ENCODE measurements at regions not wholly inside any gene's neighbourhood (a gene's known extent, or its start where the extent isn't known, plus 50 kb on each side); places are given as distances from the start of the nearest gene placed in this dataset.
"Not testable (repeated sequence)": the region's sequence is repeated elsewhere in the genome, so short reads cannot be mapped to it uniquely, and the experiment has no call there.

- no peak for DNase-seq
Measured at GRCh38 chr6:3545156-3545555, 88.3 kb upstream of the SLC22A23 start.

GRCh38 chr6:3542032-3542640, 85.3 kb upstream of the SLC22A23 start:
- DNase-seq: no peak

GRCh38 chr6:3541006-3541585, 84.2 kb upstream of the SLC22A23 start:
- DNase-seq: no peak

GRCh38 chr6:3540253-3540820, 83.5 kb upstream of the SLC22A23 start:
- DNase-seq: no peak

GRCh38 chr6:3538536-3538935, 81.7 kb upstream of the SLC22A23 start:
- no peak for DNase-seq

GRCh38 chr6:3536901-3537300, 80.1 kb upstream of the SLC22A23 start:
- no peak for DNase-seq

- DNase-seq: no peak
Measured at GRCh38 chr6:3535776-3536435, 79.1 kb upstream of the SLC22A23 start.

- DNase-seq: no peak
Measured at GRCh38 chr6:3535033-3535775, 78.4 kb upstream of the SLC22A23 start.

- no peak for DNase-seq
Measured at GRCh38 chr6:3534599-3534998, 77.7 kb upstream of the SLC22A23 start.

- no peak for DNase-seq
Measured at GRCh38 chr6:3533981-3534380, 77.1 kb upstream of the SLC22A23 start.

GRCh38 chr6:3532296-3532916, 75.6 kb upstream of the SLC22A23 start:
- no peak for DNase-seq

- DNase-seq: no peak
Measured at GRCh38 chr6:3531481-3531880, 74.6 kb upstream of the SLC22A23 start.

- DNase-seq: no peak
Measured at GRCh38 chr6:3530515-3530914, 73.7 kb upstream of the SLC22A23 start.

GRCh38 chr6:3529721-3530120, 72.9 kb upstream of the SLC22A23 start:
- DNase-seq: no peak

GRCh38 chr6:3529232-3529631, 72.4 kb upstream of the SLC22A23 start:
- no peak for DNase-seq

- DNase-seq: not testable (repeated sequence)
Measured at GRCh38 chr6:3528081-3528671, 71.3 kb upstream of the SLC22A23 start.

- no peak for DNase-seq
Measured at GRCh38 chr6:3527651-3527977, 70.8 kb upstream of the SLC22A23 start.

GRCh38 chr6:3526962-3527650, 70.3 kb upstream of the SLC22A23 start:
- no peak for DNase-seq

GRCh38 chr6:3525915-3526314, 69.1 kb upstream of the SLC22A23 start:
- no peak for DNase-seq

- no peak for DNase-seq
Measured at GRCh38 chr6:3524456-3524855, 67.6 kb upstream of the SLC22A23 start.

- no peak for DNase-seq
Measured at GRCh38 chr6:3523966-3524365, 67.1 kb upstream of the SLC22A23 start.

GRCh38 chr6:3523271-3523670, 66.4 kb upstream of the SLC22A23 start:
- DNase-seq: no peak

All from activated T-cell treated with anti-CD3 and anti-CD28 coated beads, Interleukin-2, amount 50 U/mL, for 48 hours (primary cell).